ENCODE measurements at regions not wholly inside any gene's neighbourhood (a gene's known extent, or its start where the extent isn't known, plus 50 kb on each side); places are given as distances from the start of the nearest gene placed in this dataset.
A peak's percentile ranks its signal among the peaks of the same experiment; 100 is the strongest.
"Not testable (repeated sequence)": the region's sequence is repeated elsewhere in the genome, so short reads cannot be mapped to it uniquely, and the experiment has no call there.

DNA sequence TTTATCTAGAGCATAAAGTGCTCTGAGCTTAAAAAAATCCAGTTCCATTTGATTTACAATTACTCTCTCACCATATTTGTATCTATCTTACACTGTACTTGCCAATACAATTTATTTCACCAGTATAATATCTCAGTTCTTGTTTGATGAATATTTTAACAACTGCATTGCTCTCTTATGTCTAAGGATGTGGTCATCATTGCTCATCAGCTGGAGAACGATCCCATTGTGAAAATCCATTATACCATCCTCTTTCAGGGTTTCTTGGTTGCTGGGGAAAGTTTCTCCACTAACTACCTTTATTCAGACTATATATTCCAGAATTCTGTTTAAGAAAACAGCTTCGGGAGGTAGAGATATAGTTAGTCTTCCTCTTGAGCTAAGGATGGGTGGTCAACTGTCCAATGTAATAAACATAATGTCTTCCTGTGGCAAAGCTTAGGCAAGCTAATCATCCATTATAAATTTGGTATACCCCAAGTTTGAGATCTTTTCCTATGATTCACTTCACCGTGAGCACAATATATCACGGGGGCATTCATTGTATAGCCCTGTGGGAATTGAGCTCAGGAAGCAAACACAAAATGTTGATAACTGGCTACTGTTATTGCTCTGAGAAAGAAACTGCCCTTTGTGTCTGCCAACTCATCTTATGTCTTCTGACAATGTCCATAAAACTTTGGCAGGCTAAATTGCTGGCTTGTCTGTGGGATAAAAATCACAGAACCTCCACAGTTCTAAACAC, 2361.9 kb downstream of the ARAP2 start:
- peak; percentile 3 for DNase-seq

DNA sequence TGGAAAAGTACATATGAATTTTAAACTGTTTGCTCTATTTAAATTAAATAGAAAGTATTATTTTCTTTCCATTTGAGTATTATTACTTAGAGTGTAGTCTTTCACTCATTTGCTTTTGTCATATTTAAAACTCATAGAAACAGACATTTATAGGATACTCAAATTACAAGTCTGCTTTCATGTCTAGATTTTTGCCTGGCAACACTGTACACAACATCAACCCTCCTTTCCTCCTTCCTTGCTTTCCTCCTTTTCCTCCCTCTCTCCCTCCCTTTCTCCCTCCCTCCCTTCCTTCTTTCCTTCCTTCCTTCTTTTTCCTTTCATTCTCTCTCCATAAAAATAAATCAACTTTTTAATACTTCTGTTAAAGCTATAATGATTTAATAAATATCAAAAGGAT, 2361.2 kb downstream of the ARAP2 start:
- no peak for DNase-seq

DNA sequence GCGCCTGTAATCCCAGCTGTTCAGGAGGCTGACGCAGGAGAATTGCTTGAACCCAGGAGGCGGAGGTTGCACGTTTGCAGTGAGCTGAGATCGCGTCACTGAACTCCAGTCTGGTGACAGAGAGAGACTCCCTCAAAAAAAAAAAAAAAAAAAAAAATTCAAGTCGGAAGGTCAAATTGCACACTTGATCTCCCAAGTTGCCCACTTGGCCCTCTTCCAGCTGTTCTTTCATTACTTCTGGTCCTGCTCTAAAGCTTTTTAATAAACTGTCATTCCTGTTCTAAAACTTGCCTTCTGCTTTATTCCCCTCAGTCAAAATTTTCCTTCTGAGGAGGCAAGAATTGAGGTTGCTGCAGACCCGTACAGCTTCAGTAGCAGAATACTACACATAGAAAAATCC, 2358.0 kb downstream of the ARAP2 start:
- no peak for DNase-seq

DNA sequence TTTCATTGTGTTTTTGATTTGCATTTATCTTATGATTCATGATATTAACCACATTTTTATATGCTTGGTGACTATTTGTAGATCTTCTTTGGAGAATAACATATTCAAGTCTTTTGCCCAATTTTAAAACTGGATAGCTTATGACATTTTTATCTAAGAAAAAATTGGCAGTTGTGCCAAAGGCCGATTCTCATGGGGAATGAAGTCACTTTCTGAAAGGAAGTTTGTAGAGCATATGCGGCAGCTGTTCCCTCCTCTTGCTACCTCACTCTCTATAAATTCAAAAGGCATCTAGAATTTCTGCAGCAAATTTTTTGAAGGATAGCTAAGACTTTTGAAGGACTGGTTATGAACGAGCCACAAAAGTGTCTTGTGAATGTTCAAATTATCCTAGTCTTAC, 2353.5 kb downstream of the ARAP2 start:
- peak; percentile 6 for DNase-seq

DNA sequence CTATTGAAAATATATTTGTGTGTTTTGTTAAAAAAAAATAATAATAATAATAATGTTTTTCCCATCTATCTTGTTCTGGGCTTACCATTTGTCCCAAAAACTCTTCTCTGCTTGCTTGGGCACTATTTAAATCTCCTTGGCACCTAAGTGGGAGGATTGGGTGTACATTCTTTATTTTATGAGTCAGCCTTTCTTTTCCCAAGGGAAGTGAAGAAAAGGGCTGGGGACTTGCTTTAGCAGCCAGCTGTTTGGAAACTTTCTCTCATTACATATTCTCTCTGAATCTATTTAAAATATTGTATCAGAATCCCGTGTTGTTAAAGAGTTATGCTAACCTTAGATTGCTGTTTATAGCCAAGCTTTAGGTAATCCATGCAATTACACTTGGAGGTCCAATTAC, 2332.4 kb downstream of the ARAP2 start:
- DNase-seq, result no peak

DNA sequence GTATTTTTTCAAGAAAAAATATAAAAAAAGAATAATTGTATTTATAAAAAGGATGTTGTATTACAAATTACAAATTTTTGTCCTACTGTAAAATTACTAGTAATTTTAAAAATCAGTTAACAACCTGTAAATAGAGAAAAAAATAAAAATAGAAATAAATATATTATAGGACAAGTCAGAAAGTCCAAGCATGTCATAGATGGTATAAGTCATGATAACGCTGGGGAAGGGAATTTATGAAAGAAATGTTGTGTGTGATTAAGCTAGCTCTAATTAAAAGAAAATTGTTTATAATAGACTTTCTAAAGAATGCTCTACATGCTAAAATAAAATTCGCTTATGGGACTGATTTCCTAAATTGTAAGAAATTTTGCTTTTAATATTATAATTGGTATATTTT, 2329.9 kb downstream of the ARAP2 start:
- no peak for DNase-seq

DNA sequence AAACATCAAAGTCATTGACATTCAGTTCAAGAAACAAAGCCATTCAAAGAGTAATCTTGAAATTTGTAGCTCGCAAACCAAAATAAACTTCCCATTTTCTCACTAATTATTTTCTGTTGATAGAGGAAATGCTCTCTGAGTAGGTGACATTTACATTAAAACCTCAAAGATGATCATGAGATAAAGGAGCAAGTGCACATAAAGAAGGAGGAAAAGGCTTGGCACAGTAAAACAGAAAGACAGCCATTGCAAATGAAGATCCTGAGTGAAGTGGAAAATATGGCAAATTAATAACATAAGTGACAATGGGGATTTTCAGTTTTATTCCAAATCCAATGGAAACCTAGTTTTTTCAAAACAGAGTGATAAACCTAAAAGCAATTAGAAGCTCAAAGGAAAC, 2320.8 kb downstream of the ARAP2 start:
- DNase-seq, result no peak

DNA sequence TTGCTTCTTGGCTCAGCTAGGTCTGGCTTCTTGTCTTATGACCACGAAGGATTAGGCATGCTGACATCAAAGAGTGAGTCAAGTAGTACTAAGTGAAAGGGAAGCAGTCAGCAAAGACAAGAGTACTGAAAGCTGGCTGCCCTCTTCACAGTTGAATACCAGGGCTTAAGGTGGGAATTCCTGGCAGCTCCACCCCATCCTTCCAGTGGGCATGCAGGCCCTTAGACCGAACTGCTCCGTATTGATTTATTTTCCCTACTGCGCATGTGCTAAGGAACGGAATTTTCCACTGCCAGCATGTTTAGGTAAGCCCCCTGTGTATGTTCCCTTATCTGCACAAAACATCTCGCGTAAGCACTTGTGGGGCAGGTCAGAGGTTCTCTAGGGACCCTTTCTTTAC, 2320.1 kb downstream of the ARAP2 start:
- no peak for DNase-seq

DNA sequence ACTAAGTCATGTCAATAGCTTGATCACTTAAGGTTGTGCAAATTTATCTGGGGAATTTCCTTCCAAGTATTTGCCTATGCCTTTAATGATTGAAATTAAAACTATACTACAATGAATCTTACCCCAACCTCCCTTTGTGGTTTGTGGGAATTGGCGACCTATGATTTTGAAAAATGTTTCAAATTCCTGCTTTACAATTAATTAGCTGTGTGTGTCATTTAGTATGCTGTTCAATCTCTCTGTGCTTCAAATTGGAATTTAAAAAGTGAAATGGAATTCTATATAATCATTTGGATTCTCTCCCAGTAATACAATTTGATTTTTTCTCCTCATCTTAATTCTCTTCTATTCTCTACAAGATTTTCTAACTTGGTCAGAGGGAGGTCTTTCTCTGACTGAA, 2319.5 kb downstream of the ARAP2 start:
- no peak for DNase-seq

DNA sequence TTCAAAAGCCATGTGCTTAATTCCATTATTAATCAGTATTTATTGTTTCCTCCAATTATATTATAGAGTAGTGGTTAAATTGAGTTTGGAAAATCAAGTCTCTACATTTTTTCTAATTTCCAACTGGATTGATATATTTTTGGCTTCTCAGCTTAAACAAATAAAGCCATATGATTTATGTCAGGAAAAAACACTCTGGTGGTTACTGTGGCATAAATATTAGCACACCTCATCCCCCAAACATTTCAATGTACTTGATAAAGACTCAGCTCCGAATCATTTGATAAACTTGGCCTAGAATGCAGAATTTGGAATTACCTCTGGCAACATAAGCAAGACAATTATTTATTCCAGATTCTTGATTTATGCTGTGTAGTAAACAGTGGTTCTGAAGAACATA, 2313.8 kb downstream of the ARAP2 start:
- DNase-seq, result no peak

DNA sequence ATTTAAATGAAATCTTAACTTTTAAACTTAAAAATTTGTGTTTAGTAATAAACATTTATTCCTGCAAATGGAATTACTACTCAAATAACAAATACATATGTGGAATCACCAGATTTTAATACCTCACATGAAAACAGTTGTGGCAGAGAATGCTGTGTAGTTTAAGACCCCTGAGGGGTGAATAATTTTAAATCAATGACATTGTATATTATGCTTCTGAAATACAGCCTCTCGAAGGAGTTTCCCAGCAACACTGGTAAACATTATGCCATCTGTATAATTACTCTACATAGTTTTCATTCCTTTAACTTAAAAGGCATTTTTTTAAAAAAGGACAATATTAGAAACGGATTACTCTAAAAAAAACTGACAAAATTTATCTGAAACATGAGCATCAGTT, 2313.3 kb downstream of the ARAP2 start:
- no peak for DNase-seq

DNA sequence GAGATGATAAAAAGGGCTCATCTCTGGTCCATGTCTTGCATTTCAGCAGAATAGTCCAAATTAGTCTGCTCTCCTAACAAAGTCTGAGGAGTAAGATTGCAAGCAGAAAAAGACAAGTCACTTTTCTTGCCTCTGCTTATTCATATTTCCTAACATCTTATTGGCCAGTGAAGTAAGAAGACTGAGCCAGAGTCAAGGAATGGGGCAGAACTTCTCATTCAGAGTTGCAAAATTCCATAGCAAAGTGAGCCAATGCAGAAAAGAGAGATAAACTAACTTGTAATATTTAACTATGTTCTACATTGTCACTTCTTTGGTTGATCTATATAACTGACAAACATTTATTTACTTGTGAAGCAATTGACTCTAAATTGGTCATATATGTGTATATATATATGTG, 2304.0 kb downstream of the ARAP2 start:
- DNase-seq, result no peak

DNA sequence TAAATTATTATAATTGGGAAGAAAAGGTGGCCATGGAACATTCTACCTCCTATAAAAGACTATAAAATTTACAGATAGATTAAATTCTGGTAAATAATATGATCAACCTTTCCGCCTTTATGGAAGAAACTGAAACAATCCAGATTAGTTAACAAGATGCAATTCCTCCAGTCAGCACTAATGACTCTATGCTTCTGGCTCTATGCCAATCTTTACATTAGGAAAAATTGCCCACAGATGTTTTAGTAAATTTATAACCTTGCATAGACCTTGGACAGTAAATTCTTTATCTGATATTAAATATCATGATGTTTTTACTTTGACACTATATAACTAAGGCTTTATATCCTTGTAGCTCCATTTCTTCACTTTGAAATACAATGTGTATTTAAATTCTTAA, 2302.5 kb downstream of the ARAP2 start:
- DNase-seq, result no peak

DNA sequence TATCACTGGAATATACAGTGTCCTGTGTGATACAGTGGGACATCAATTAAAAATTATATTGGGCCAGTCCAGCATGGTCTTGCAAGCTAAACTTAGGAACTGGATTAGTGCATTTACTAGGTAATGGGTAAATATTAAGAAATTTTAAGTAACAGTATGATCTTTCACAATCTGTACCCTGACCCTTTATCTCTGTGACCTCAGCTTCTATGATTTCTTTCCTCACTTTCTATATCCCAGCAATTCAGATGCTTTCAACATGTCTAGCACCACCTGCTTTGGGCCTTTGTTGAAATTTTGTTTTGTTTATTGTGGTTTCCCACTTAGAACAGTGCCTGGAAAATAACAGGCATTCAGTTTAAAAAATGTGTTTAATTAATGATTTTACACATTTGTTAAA, 2295.4 kb downstream of the ARAP2 start:
- DNase-seq, result no peak

DNA sequence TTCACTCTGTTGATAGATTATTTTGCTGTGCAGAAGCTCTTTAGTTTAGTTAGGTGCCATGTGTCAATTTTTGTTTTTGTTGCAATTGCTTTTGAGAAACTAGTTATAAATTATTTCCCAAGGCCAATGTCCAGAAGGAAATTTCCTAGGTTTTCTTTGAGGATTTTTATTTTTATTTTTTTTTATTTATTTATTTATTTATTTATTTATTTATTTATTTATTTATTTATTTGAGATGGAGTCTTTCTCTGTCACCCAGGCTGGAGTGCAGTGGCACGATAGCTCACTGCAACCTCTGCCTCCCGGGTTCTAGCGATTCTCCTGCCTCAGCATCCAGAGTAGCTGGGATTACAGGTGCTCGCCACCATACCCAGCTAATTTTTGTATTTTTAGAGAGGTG, 2290.5 kb downstream of the ARAP2 start:
- not testable (repeated sequence) for DNase-seq

DNA sequence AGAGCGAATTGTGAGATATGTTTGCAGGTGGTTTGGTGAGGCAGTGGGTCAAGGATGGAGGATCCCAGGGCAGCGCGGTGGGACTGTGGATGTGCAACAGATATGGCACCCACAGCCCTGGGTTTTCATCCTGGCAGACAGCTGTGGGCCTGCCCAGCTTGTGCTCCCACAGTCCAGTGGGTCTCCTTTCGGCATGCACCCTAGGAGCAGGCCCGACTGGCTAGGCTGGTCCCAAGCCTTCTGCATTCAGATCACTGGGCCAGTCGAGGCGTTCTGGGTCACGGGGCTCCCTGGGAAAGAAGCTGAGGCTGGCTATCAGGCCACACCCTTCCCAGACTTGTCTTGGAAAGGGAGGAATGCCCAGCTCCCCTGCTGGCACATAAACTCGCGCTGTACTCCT, 2289.6 kb downstream of the ARAP2 start:
- DNase-seq, result no peak

DNA sequence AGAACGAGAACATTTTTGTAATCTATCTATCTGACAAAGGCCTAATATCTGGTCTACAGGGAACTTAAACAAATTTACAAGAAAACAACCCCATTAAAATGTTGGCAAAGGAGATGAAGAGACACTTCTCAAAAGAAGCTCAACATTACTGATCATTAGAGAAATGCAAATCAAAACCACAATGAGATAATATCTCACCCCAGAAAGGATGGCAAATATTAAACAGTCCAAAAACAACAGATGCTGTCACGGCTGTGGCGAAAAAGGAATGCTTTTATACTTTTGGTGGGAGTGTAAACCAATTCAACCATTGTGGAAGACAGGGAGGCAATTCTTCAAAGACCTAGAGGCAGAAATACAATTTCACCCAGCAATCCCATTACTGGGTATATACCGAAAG, 2284.8 kb downstream of the ARAP2 start:
- DNase-seq, result no peak

DNA sequence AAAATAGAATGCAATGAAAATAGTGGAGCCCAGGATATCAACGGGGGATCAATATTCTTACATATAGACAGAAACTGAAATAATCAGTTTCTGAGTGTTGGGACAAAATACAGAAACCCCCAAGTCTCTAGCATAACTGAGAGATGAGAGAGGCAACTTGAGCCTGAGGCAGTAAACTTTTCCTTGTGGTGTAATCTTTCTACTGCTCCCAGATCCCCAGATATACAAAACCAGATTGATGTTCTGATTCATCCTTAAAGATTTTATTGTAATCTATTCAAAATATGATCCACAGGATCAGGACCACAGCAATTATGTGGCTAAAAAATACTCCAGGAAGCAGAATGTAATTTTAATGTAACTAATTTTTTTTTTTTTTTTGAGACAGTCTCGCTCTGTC, 2282.6 kb downstream of the ARAP2 start:
- DNase-seq, result no peak

DNA sequence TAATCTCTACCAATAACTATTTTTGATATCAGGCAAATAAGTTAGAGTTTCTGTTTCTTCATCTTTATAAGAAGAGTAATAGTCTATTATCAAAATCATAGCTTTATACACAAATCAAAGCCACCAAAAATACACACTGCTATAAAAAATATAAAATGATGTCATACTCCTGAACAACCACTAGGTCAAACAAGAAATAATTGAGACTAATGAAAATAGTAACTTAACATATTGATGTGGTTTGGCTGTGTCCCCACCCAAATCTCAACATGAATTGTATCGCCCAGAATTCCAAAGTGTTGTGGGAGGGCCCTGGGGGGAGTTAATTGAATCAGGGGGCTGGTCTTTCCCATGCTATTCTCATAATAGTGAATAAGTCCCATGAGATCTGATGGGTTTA, 2277.5 kb downstream of the ARAP2 start:
- DNase-seq, result no peak

DNA sequence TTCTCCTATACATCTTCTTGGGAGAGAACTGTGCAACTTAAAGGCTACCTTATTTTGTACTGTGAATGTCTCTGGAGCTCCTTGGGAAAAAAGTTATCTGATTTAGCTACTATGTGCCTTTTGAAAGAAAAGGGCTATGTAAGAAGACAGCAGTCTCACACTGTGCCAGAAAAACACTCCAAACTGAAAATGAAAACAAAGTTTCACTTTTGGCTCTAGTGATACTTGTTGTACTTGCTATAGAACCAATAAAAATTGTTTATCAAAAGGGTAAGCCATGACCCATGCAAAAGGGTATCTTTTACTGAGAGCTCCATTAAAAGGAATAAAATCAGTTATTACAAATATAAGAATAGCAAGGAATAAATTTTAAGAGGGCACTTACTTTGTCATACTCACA, 2270.0 kb downstream of the ARAP2 start:
- no peak for DNase-seq

DNA sequence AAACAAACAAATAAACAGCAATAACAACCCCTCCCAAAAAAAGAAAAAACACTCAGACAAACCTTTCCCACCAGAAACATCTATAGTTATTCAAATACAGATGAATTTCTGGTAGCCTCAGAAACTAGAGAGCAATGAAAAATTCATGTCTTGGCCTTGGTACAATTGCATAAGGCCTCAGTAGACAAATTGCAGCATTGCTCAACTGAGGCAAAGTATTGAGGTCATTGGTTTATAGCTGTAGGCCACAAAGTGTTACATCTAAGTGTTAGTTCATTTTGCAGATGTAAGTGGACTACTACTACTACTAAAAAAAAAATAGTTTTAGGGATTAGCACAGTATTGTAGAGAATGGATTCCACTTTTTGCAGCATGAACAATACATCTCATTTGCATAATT, 2268.3 kb downstream of the ARAP2 start:
- DNase-seq, result no peak

DNA sequence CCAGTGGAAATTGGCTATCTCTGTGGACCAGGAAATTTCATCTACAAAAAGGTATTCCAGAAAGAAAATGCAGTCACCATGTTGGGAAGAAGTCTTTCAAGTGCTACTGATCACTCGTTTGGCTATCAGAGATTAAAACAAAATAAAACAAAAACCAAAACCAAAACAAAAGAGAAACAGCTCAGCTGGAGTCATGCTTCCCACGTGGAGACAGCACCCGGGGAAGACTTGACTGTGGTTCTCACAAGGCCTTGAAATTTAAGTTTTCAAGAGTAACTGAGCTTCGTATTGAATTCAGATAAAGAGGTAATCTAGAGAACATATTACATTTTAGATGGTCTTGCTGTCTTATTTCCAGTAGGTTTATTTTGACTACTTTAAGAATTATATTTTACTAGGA, 2264.5 kb downstream of the ARAP2 start:
- DNase-seq, result not testable (repeated sequence)

DNA sequence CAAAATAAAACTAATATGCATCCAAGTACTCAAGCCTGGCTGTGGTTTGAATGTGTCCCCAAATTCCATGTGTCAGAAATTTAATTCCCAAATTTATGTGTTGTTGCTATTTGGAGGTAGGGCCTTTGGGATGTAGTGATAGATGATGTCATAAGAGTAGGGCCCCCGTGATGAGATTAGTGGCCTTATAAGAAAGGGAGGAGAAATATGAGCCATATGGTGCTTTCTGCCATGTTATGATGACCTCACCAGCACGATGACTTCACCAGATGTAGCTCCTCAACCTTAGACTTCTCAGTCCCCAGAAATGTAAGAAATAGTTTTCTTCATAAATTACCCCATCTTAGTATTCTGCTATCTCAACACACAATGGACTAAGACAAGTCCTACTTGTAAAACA, 2264.0 kb downstream of the ARAP2 start:
- no peak for DNase-seq

DNA sequence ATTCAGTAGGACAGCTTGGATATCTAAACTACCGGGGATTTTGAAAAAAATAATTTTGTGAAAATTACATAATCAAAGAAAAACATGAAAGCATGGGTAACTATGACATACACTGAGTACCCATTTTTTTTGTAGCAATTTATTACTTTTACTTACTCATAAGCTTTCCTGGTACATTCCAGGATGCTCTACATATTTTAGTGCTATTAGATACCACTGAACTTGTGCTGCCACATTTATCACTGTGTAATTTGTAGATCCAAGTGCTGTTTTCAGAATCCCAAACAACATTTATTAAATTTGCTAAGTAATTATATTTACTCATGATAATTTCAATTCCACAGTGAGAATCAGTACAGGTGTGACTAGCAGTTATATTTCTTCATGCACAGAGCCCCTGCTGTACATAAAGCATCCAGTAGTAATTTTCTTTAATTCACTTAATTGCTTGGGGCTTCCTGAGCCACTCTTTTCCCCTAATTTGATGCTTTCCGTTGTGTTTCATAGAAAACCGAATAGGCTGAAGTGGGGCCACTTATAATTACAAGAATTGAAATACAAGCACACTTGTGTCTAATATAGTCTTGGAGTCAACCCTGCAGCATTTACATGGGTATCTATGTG, 2254.4 kb downstream of the ARAP2 start:
- DNase-seq, result no peak
